ENCODE measurements at regions not wholly inside any gene's neighbourhood (a gene's known extent, or its start where the extent isn't known, plus 50 kb on each side); places are given as distances from the start of the nearest gene placed in this dataset.

GRCh38 chr6:15969236-15969778 lies 159.6 kb upstream of the MYLIP start:
- no peak for TF ChIP-seq CTCF (IDR thresholded peaks at IDR 0.05)
- no peak for TF ChIP-seq EP300 (IDR thresholded peaks at IDR 0.05)
- no peak for TF ChIP-seq POLR2A (IDR thresholded peaks at IDR 0.05)

Data from ovary (tissue), 3 donors.